ENCODE measurements at regions not wholly inside any gene's neighbourhood (a gene's known extent, or its start where the extent isn't known, plus 50 kb on each side); places are given as distances from the start of the nearest gene placed in this dataset.
"Not testable (repeated sequence)": the region's sequence is repeated elsewhere in the genome, so short reads cannot be mapped to it uniquely, and the experiment has no call there.

DNA sequence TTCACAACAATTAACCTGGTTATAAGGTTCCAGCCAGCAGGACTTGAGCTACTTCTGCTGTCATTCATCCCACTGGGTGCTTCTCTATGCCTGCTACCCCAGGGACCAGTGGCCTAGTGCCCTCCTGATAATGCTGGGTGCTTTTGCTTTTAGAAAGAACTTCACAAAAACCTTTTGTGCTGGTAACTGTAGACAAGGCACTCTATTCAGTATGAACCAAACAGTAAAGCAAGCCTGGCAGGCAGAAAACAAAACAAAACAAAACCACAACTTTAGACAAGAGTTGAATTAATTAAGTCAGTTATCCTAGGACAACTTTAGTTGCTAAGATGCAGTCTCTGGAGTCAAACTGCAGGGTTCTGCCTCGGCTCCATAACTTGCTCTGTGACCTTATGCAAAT lies 61.9 kb upstream of the ADGRL2 start:
- Histone ChIP-seq H3K4me1 (ENCODE audit: insufficient read depth) (no peaks in the 10 kb centered on the region), H3K27ac (no peak overlapping the region), H3K36me3 (ENCODE audit: low read depth) (no peaks in the 10 kb centered on the region), H3F3A (ENCODE audit: insufficient read depth) (no peaks in the 10 kb centered on the region), H3K9ac (no peak overlapping the region), H2AFZ (no peak overlapping the region), H3K9me3 (ENCODE audit: low read depth) (no peaks in the 10 kb centered on the region), H3K4me3 (no peak overlapping the region), H3K27me3 (replicated peaks; ENCODE audit: insufficient read depth) (no peaks in the 10 kb centered on the region), H3K9me2 (ENCODE audit: insufficient read depth) (no peaks in the 10 kb centered on the region), H4K20me1 (ENCODE audit: insufficient read depth) (no peaks in the 10 kb centered on the region), H3K79me2 (ENCODE audit: insufficient read depth) (no peaks in the 10 kb centered on the region), H3K4me2 (ENCODE audit: unreplicated experiment) (no peak overlapping the region)
- TF ChIP-seq EZH2phosphoT487 (IDR thresholded peaks at IDR 0.05; ENCODE audit: insufficient read depth, low read depth), result no peak
- TF ChIP-seq EZH2 (IDR thresholded peaks at IDR 0.05; ENCODE audit: insufficient read depth, poor library complexity, severe bottlenecking), result no peak
- 33 to 48% methylated on average over 1 of the region's 1 CpG for WGBS, 2 experiments (ENCODE audit: low coverage in 1 of 2, low lambda C conversion rate in 2 of 2, missing lambda C conversion rate in 2 of 2)
- in situ Hi-C loops (cut with MboI), result no loop called here
- DNase-seq, result no peak

- in situ Hi-C loops (cut with MboI), result no loop called here
- 55 to 57% methylated on average over 2 of the region's 2 CpGs for WGBS, 2 experiments (ENCODE audit: low coverage in 1 of 2, low lambda C conversion rate in 2 of 2, missing lambda C conversion rate in 2 of 2)
Measured at GRCh38 chr1:81733480-81733879, 67.3 kb upstream of the ADGRL2 start.

GRCh38 chr1:81731989-81732388 lies 68.7 kb upstream of the ADGRL2 start:
- no peaks in the 10 kb centered on the region for H3K9me2 ChIP-seq (ENCODE audit: insufficient read depth)
- H3K36me3 ChIP-seq (ENCODE audit: low read depth), result no peaks in the 10 kb centered on the region
- peak; percentile 18 for DNase-seq
- no peaks in the 10 kb centered on the region for H4K20me1 ChIP-seq (ENCODE audit: insufficient read depth)
- H3K27ac ChIP-seq, result no peak overlapping the region
- H2AFZ ChIP-seq, result no peak overlapping the region
- H3K9me3 ChIP-seq (ENCODE audit: low read depth), result no peaks in the 10 kb centered on the region
- H3F3A ChIP-seq (ENCODE audit: insufficient read depth), result no peaks in the 10 kb centered on the region
- H3K4me2 ChIP-seq (ENCODE audit: unreplicated experiment), result no peak overlapping the region
- no peaks in the 10 kb centered on the region for H3K79me2 ChIP-seq (ENCODE audit: insufficient read depth)
- H3K4me1 ChIP-seq (ENCODE audit: insufficient read depth), result no peaks in the 10 kb centered on the region
- H3K27me3 ChIP-seq (replicated peaks; ENCODE audit: insufficient read depth), result no peaks in the 10 kb centered on the region
- H3K9ac ChIP-seq, result no peak overlapping the region
- H3K4me3 ChIP-seq, result no peak overlapping the region
- in situ Hi-C loops (cut with MboI), result no loop called here
- TF ChIP-seq EZH2phosphoT487 (IDR thresholded peaks at IDR 0.05; ENCODE audit: insufficient read depth, low read depth) (no peak), EZH2 (IDR thresholded peaks at IDR 0.05; ENCODE audit: insufficient read depth, poor library complexity, severe bottlenecking) (no peak)

More at GRCh38 chr1:81733480-81733879, 67.3 kb upstream of the ADGRL2 start:
- Histone ChIP-seq H3K4me1 (ENCODE audit: insufficient read depth) (no peaks in the 10 kb centered on the region), H3K9ac (no peak overlapping the region), H3K9me3 (ENCODE audit: low read depth) (no peaks in the 10 kb centered on the region), H3K79me2 (ENCODE audit: insufficient read depth) (no peaks in the 10 kb centered on the region), H3F3A (ENCODE audit: insufficient read depth) (no peaks in the 10 kb centered on the region), H3K9me2 (ENCODE audit: insufficient read depth) (no peaks in the 10 kb centered on the region), H2AFZ (no peak overlapping the region), H3K4me3 (no peak overlapping the region), H3K36me3 (ENCODE audit: low read depth) (no peaks in the 10 kb centered on the region), H3K4me2 (ENCODE audit: unreplicated experiment) (no peak overlapping the region), H3K27ac (no peak overlapping the region), H4K20me1 (ENCODE audit: insufficient read depth) (no peaks in the 10 kb centered on the region), H3K27me3 (replicated peaks; ENCODE audit: insufficient read depth) (no peaks in the 10 kb centered on the region)
- no peak for DNase-seq
- TF ChIP-seq EZH2 (IDR thresholded peaks at IDR 0.05; ENCODE audit: insufficient read depth, poor library complexity, severe bottlenecking), result no peak
- TF ChIP-seq EZH2phosphoT487 (IDR thresholded peaks at IDR 0.05; ENCODE audit: insufficient read depth, low read depth), result no peak

- no peak for DNase-seq
- WGBS, 2 experiments (ENCODE audit: low coverage in 1 of 2, low lambda C conversion rate in 2 of 2, missing lambda C conversion rate in 2 of 2), result 97 to 100% methylated on average over 1 of the region's 1 CpG
- Histone ChIP-seq H3K79me2 (ENCODE audit: insufficient read depth) (no peaks in the 10 kb centered on the region), H3K4me3 (no peak overlapping the region), H3K27ac (no peak overlapping the region), H3K9me2 (ENCODE audit: insufficient read depth) (no peaks in the 10 kb centered on the region), H3K4me1 (ENCODE audit: insufficient read depth) (no peaks in the 10 kb centered on the region), H3F3A (ENCODE audit: insufficient read depth) (no peaks in the 10 kb centered on the region), H3K27me3 (replicated peaks; ENCODE audit: insufficient read depth) (no peaks in the 10 kb centered on the region), H3K36me3 (ENCODE audit: low read depth) (no peaks in the 10 kb centered on the region), H3K9me3 (ENCODE audit: low read depth) (no peaks in the 10 kb centered on the region), H3K9ac (no peak overlapping the region), H3K4me2 (ENCODE audit: unreplicated experiment) (no peak overlapping the region), H4K20me1 (ENCODE audit: insufficient read depth) (no peaks in the 10 kb centered on the region), H2AFZ (no peak overlapping the region)
- no peak for TF ChIP-seq EZH2 (IDR thresholded peaks at IDR 0.05; ENCODE audit: insufficient read depth, poor library complexity, severe bottlenecking)
- TF ChIP-seq EZH2phosphoT487 (IDR thresholded peaks at IDR 0.05; ENCODE audit: insufficient read depth, low read depth), result no peak
- in situ Hi-C loops (cut with MboI), result no loop called here
Measured at GRCh38 chr1:81730881-81731280, 69.9 kb upstream of the ADGRL2 start.

- H3K4me2 ChIP-seq (ENCODE audit: unreplicated experiment); H3K36me3 ChIP-seq (ENCODE audit: low read depth); H3K4me3 ChIP-seq; H4K20me1 ChIP-seq (ENCODE audit: insufficient read depth); H3K27me3 ChIP-seq (replicated peaks; ENCODE audit: insufficient read depth); in situ Hi-C loops (cut with MboI); H3K9ac ChIP-seq; H3F3A ChIP-seq (ENCODE audit: insufficient read depth); DNase-seq; H2AFZ ChIP-seq; H3K9me3 ChIP-seq (ENCODE audit: low read depth); H3K79me2 ChIP-seq (ENCODE audit: insufficient read depth); H3K9me2 ChIP-seq (ENCODE audit: insufficient read depth); H3K27ac ChIP-seq; H3K4me1 ChIP-seq (ENCODE audit: insufficient read depth): not testable (repeated sequence)
- WGBS, 2 experiments (ENCODE audit: low coverage in 1 of 2, low lambda C conversion rate in 2 of 2, missing lambda C conversion rate in 2 of 2), result 88 to 89% methylated on average over 7 of the region's 7 CpGs
Measured at GRCh38 chr1:81730299-81730698, 70.4 kb upstream of the ADGRL2 start.

All from GM23248 (cell line).